Lung (tissue), 11 donors: ENCODE measurements at regions not wholly inside any gene's neighbourhood (a gene's known extent, or its start where the extent isn't known, plus 50 kb on each side); places are given as distances from the start of the nearest gene placed in this dataset.

Source experiments
- ATAC-seq: fragments of 200-7000 bp; cut with Tn5 transposase; one replicate; pipeline ENCODE4 v1.9.1; 2020; ENCODE audit warnings: moderate number of reproducible peaks; ENCODE audit not compliant: insufficient read depth, low FRiP score
- DNase-seq, 3 donors: peaks; one replicate each; pipeline ENCODE4 v3.0.0-alpha.2; 2013 to 2017
- H3K27ac ChIP-seq, 2 donors: one replicate each; pipeline ENCODE4 v1.5.1; 2013; ENCODE audit warnings: mild to moderate bottlenecking in 2 of 2, moderate library complexity in 2 of 2, control low read depth in 1 of 2, inconsistent platforms in 1 of 2, low read depth in 1 of 2, low read length in 1 of 2
- H3K27me3 ChIP-seq, 3 donors: one replicate each; pipeline ENCODE4 v1.5.1; 2013; ENCODE audit warnings: low read length in 2 of 3; ENCODE audit not compliant: control insufficient read depth in 3 of 3, insufficient read depth in 3 of 3
- H3K36me3 ChIP-seq, 4 donors: one replicate each; pipeline ENCODE4 v1.5.1; 2013; ENCODE audit warnings: low read length in 4 of 4, mild to moderate bottlenecking in 1 of 4, moderate library complexity in 1 of 4; ENCODE audit not compliant: control insufficient read depth in 4 of 4, insufficient read depth in 4 of 4
- H3K4me1 ChIP-seq, 5 donors: one replicate each; pipeline ENCODE4 v1.5.1; 2013; ENCODE audit warnings: low read length in 5 of 5, mild to moderate bottlenecking in 2 of 5, moderate library complexity in 1 of 5; ENCODE audit not compliant: control insufficient read depth in 5 of 5, insufficient read depth in 5 of 5
- H3K4me3 ChIP-seq: one replicate; pipeline ENCODE4 v1.5.1; 2013; ENCODE audit warnings: mild to moderate bottlenecking, control low read depth, moderate library complexity
- H3K9ac ChIP-seq, 2 donors: one replicate each; pipeline ENCODE4 v1.5.1; 2013; ENCODE audit warnings: low read length in 2 of 2, control low read depth in 1 of 2; ENCODE audit not compliant: insufficient read depth in 1 of 2
- H3K9me3 ChIP-seq, 4 donors: one replicate each; pipeline ENCODE4 v1.5.1; 2013; ENCODE audit warnings: low read length in 3 of 4, mild to moderate bottlenecking in 1 of 4, moderate library complexity in 1 of 4; ENCODE audit not compliant: control insufficient read depth in 4 of 4, insufficient read depth in 3 of 4
- WGBS, 2 donors: extraction: QIAGEN DNeasy Blood & Tissue Kit; methylation state at CpG; one replicate each; pipeline ENCODE4 v1.1.7; 2013; 5-methylcytosine and 5-hydroxymethylcytosine counted together
- TF ChIP-seq, protein P1 (sequence below): IDR thresholded peaks from 2 replicates; pipeline ENCODE4 v1.5.1; 2012; ENCODE audit warnings: mild to moderate bottlenecking; ENCODE audit errors: control extremely low read depth, extremely low read depth
- donor health status: control.
- donor health status: control.
- donor health status: Bipolar disorder and iron deficiency.
- donor health status: healthy.
- donor health status: DM: yes; HTN: yes; CAD: no.

DNA sequence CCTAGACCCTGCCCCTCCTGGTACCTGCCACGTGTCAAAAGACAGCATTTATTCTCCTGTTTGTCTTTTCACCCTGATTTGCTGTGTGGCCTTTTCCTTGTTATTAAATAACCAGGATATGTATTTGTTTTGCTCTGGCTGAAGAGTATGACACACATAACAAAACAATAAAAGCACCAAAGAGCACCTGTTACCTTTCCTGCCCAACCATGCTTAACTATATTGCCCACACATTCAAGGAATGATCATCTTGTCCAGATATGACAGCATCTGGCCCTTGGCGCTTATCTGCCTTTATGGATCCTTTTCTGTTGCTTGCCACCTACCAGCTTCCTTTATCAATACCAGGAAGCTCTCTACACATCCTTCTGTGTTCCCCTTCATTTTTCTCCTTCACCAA is 357.7 kb downstream of the FGFR2 start:
- H3K4me1 ChIP-seq = peaks cover 0 to 9% (median 0%) of the 10 kb centered on the region in 5 donors
- no peak for ATAC-seq
- H3K4me3 ChIP-seq = no peak overlapping the region
- no peaks in the 10 kb centered on the region for H3K36me3 ChIP-seq
- H3K9ac ChIP-seq = no peak overlapping the region
- peaks cover 0 to 6% (median 4%) of the 10 kb centered on the region in 4 donors for H3K9me3 ChIP-seq
- H3K27me3 ChIP-seq = no peaks in the 10 kb centered on the region
- TF ChIP-seq, protein P1, sequence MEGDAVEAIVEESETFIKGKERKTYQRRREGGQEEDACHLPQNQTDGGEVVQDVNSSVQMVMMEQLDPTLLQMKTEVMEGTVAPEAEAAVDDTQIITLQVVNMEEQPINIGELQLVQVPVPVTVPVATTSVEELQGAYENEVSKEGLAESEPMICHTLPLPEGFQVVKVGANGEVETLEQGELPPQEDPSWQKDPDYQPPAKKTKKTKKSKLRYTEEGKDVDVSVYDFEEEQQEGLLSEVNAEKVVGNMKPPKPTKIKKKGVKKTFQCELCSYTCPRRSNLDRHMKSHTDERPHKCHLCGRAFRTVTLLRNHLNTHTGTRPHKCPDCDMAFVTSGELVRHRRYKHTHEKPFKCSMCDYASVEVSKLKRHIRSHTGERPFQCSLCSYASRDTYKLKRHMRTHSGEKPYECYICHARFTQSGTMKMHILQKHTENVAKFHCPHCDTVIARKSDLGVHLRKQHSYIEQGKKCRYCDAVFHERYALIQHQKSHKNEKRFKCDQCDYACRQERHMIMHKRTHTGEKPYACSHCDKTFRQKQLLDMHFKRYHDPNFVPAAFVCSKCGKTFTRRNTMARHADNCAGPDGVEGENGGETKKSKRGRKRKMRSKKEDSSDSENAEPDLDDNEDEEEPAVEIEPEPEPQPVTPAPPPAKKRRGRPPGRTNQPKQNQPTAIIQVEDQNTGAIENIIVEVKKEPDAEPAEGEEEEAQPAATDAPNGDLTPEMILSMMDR = no peak
- no peak overlapping the region for H3K27ac ChIP-seq
- 72% methylated on average over 2 of the region's 2 CpGs for WGBS, 2 donors
- DNase-seq = no peak

DNA sequence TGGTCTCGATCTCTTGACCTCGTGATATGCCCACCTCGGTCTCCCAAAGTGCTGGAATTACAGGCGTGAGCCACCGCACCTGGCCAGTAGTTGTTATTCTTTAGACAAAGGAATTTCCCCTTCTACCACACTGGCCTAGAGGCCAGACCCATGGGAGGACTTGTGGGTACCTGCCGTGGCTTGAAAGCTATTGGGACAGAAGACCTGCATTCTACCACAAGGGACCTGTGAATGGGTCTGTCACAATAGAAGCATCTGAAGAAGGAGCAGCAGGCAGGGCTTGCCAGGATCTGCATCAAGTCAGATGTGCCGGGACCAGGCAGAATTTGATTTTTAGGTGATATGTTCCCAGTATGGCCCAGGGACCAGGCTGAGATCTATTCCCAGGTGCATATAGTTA is 356.9 kb downstream of the FGFR2 start:
- peaks cover 0 to 10% (median 0%) of the 10 kb centered on the region in 5 donors for H3K4me1 ChIP-seq
- WGBS, 2 donors = 89 to 95% methylated on average over 7 of the region's 7 CpGs
- no peak overlapping the region for H3K9ac ChIP-seq
- TF ChIP-seq, protein P1 = no peak
- no peak overlapping the region for H3K27ac ChIP-seq
- DNase-seq = no peak
- no peaks in the 10 kb centered on the region for H3K27me3 ChIP-seq
- ATAC-seq = no peak
- peaks cover 0 to 6% (median 2%) of the 10 kb centered on the region in 4 donors for H3K9me3 ChIP-seq
- H3K4me3 ChIP-seq = no peak overlapping the region
- H3K36me3 ChIP-seq = no peaks in the 10 kb centered on the region

DNA sequence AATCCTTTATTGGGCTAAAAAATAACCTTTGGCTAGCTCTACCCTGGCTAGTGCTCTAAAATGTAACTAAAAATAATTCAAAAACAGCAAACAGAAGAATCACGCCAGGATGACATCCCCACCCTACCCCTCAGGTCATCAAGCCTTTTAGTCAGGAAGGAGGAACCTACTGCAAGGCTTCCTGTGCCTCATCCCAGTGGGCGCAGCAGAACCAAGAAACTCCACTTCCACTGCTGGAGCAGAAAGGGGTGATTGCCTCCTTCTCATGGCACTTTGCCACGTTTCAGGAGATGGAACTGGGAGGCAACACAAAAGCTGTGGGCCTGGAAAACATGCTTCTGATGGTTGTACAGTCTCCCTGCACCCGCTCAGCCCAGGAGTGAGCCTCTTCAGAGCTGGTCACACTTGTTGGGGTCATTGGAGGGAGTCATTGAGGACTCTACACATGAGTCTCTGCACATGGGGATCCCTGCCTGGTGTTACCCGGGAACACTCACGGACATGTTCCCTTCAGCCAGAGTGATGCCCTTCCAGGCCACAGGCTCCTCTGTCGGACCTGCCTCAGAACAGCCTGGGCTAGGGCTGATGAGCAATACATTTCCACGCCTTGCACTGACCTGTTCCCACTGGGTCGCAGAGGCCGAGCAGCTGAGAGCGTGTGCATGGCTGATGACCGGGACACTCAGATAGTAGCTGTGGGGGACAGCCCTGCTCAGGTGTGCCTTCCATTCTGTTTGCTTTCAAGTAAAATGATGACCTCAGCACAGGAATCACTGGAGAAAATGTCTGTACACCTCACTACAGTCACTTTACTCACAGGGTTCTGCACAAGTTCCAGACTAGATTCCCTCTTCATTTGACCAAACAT is 355.3 kb downstream of the FGFR2 start:
- ATAC-seq = no peak
- 81 to 86% methylated on average over 12 of the region's 12 CpGs for WGBS, 2 donors

More for the DNA sequence above, 355.3 kb downstream of the FGFR2 start:
- TF ChIP-seq, protein P1 = no peak
- Histone ChIP-seq H3K27me3 (no peaks in the 10 kb centered on the region), H3K27ac (no peak overlapping the region), H3K4me3 (no peak overlapping the region), H3K36me3 (no peaks in the 10 kb centered on the region), H3K4me1 (peaks cover 0 to 10% (median 0%) of the 10 kb centered on the region in 5 donors), H3K9me3 (peaks cover 0 to 3% (median under 1%) of the 10 kb centered on the region in 4 donors), H3K9ac (no peak overlapping the region)
- no peak for DNase-seq
